HT1080 (cell line): ENCODE measurements at regions not wholly inside any gene's neighbourhood (a gene's known extent, or its start where the extent isn't known, plus 50 kb on each side); places are given as distances from the start of the nearest gene placed in this dataset.

Source experiments
- DNase-seq: peaks from one replicate; pipeline ENCODE4 v3.0.0-alpha.2; 2015; ENCODE audit warnings: low read depth

- DNase-seq: no peak
These were observed 144.0 kb downstream of the CDC5L start for GRCh38 chr6:44531442-44532015.

GRCh38 chr6:44533421-44533820 is 145.9 kb downstream of the CDC5L start:
- DNase-seq: no peak

- no peak for DNase-seq
These were observed 146.8 kb downstream of the CDC5L start for GRCh38 chr6:44534291-44534690.

GRCh38 chr6:44535446-44535845 is 147.9 kb downstream of the CDC5L start:
- no peak for DNase-seq

- no peak for DNase-seq
These were observed 148.5 kb downstream of the CDC5L start for GRCh38 chr6:44535967-44536366.

- no peak for DNase-seq
These were observed 150.0 kb downstream of the CDC5L start for GRCh38 chr6:44537306-44538049.

- DNase-seq: no peak
These were observed 150.8 kb downstream of the CDC5L start for GRCh38 chr6:44538131-44538806.

GRCh38 chr6:44538807-44539201 is 151.3 kb downstream of the CDC5L start:
- no peak for DNase-seq

- no peak for DNase-seq
These were observed 152.3 kb downstream of the CDC5L start for GRCh38 chr6:44539701-44540355.

- no peak for DNase-seq
These were observed 153.4 kb downstream of the CDC5L start for GRCh38 chr6:44540881-44541280.

GRCh38 chr6:44542401-44543116 is 155.1 kb downstream of the CDC5L start:
- no peak for DNase-seq

GRCh38 chr6:44543664-44544063 is 156.2 kb downstream of the CDC5L start:
- no peak for DNase-seq

- DNase-seq: no peak
These were observed 157.7 kb downstream of the CDC5L start for GRCh38 chr6:44545224-44545623.

- DNase-seq: no peak
These were observed 160.8 kb downstream of the CDC5L start for GRCh38 chr6:44548319-44548718.

GRCh38 chr6:44549516-44549915 is 162.0 kb downstream of the CDC5L start:
- DNase-seq: no peak

GRCh38 chr6:44554194-44554593 is 166.7 kb downstream of the CDC5L start:
- no peak for DNase-seq

GRCh38 chr6:44554861-44555260 is 167.4 kb downstream of the CDC5L start:
- DNase-seq: no peak

- no peak for DNase-seq
These were observed 168.5 kb downstream of the CDC5L start for GRCh38 chr6:44556046-44556445.

GRCh38 chr6:44558024-44558831 is 170.7 kb downstream of the CDC5L start:
- no peak for DNase-seq

- no peak for DNase-seq
These were observed 171.3 kb downstream of the CDC5L start for GRCh38 chr6:44558832-44559251.
